VCaP (cell line): ENCODE measurements at regions not wholly inside any gene's neighbourhood (a gene's known extent, or its start where the extent isn't known, plus 50 kb on each side); places are given as distances from the start of the nearest gene placed in this dataset.

ENCODE experiments used
- H3K27ac ChIP-seq: fragments of 450-650 bp; 2 replicates; pipeline ENCODE4 v1.5.1; 2017
- CTCF ChIP-seq: fragments of 450-650 bp; conservative IDR thresholded peaks from 2 replicates; pipeline ENCODE4 v1.5.1; 2017; ENCODE audit warnings: mild to moderate bottlenecking, moderate library complexity

- H3K27ac ChIP-seq = no peak overlapping the region
- no peak for TF ChIP-seq CTCF
These were observed 68.3 kb upstream of the FRMD1 start for GRCh38 chr6:168147205-168147738.

- no peak for TF ChIP-seq CTCF
- H3K27ac ChIP-seq = no peak overlapping the region
These were observed 67.0 kb upstream of the FRMD1 start for GRCh38 chr6:168145747-168146596.

- TF ChIP-seq CTCF = no peak
These were observed 60.1 kb upstream of the FRMD1 start for GRCh38 chr6:168139121-168139520.

GRCh38 chr6:168138436-168138835 is 59.4 kb upstream of the FRMD1 start:
- TF ChIP-seq CTCF = no peak
- H3K27ac ChIP-seq = peak overlapping the region; percentile 27

More at GRCh38 chr6:168139121-168139520, 60.1 kb upstream of the FRMD1 start:
- peak overlapping the region; percentile 27 for H3K27ac ChIP-seq

GRCh38 chr6:168137024-168137423 is 58.0 kb upstream of the FRMD1 start:
- no peak overlapping the region for H3K27ac ChIP-seq
- no peak for TF ChIP-seq CTCF

GRCh38 chr6:168136622-168137021 is 57.6 kb upstream of the FRMD1 start:
- no peak overlapping the region for H3K27ac ChIP-seq
- no peak for TF ChIP-seq CTCF

- H3K27ac ChIP-seq = no peak overlapping the region
- TF ChIP-seq CTCF = no peak
These were observed 57.0 kb upstream of the FRMD1 start for GRCh38 chr6:168136001-168136400.
